H1 (cell line): ENCODE measurements at regions not wholly inside any gene's neighbourhood (a gene's known extent, or its start where the extent isn't known, plus 50 kb on each side); places are given as distances from the start of the nearest gene placed in this dataset.

Experiments
- CTCF ChIA-PET: fragments of 300-600 bp; sonication (Branson Sonifier 250); formaldehyde crosslinking; loops from one replicate; lab custom pipeline; 2021; ENCODE audit not compliant: partially characterized antibody; lab: Charles Lee
- POLR2A ChIA-PET: fragments of 300-600 bp; sonication (Branson Sonifier 250); formaldehyde crosslinking; loops from one replicate; lab custom pipeline; 2021; ENCODE audit warnings: inconsistent platforms; ENCODE audit not compliant: partially characterized antibody; lab: Charles Lee
- DNase-seq, 2 experiments: peaks; one replicate each; pipeline versions ENCODE4 v3.0.0 to v3.0.0-alpha.2; 2010 to 2022; ENCODE audit warnings: low spot score in 2 of 2, low read depth in 1 of 2, mixed read lengths in 1 of 2
- FAIRE-seq: peaks from 2 replicates; lab custom pipeline; 2011; peaks lifted over from hg19 to GRCh38; lab: Jason Lieb, UNC
- H2AFZ ChIP-seq: 2 replicates; pipeline ENCODE4 v1.8.1; 2012; ENCODE audit warnings: low read length, inconsistent platforms
- H2AK5ac ChIP-seq: 2 replicates; pipeline ENCODE4 v1.6.1; 2013; ENCODE audit warnings: low read depth, low read length
- H2BK120ac ChIP-seq: replicated peaks from 2 replicates; pipeline ENCODE3; 2013; ENCODE audit warnings: low read depth, low read length, inconsistent platforms
- H2BK12ac ChIP-seq: 2 replicates; pipeline ENCODE4 v1.6.1; 2013; ENCODE audit warnings: low read depth, low read length
- H2BK15ac ChIP-seq: 2 replicates; pipeline ENCODE4 v1.6.1; 2013; ENCODE audit warnings: low read length
- H2BK20ac ChIP-seq: 2 replicates; pipeline ENCODE4 v1.6.1; 2013; ENCODE audit warnings: low read length
- H2BK5ac ChIP-seq: 2 replicates; pipeline ENCODE4 v1.6.1; 2013; ENCODE audit warnings: low read depth, low read length
- H3K14ac ChIP-seq: 2 replicates; pipeline ENCODE4 v1.6.1; 2013; ENCODE audit warnings: inconsistent platforms; ENCODE audit not compliant: insufficient read length
- H3K18ac ChIP-seq: 2 replicates; pipeline ENCODE4 v1.6.1; 2013; ENCODE audit warnings: low read length; ENCODE audit errors: extremely low read depth
- H3K23ac ChIP-seq: 2 replicates; pipeline ENCODE4 v1.6.1; 2013; ENCODE audit warnings: inconsistent platforms; ENCODE audit not compliant: insufficient read length
- H3K23me2 ChIP-seq: 2 replicates; pipeline ENCODE4 v1.6.1; 2013; ENCODE audit warnings: low read depth, low read length
- H3K27ac ChIP-seq: 2 replicates; pipeline ENCODE4 v1.6.1; 2011; ENCODE audit warnings: low read depth, low read length, inconsistent platforms
- H3K27me3 ChIP-seq, 4 experiments: replicated peaks in 1 of 4; 1 replicate in 1 of 4; 2 replicates in 3 of 4; pipeline versions ENCODE4 v1.6.1 to v1.8.1; 2011 to 2013; ENCODE audit warnings: low read length in 3 of 4, mild to moderate bottlenecking in 3 of 4, inconsistent platforms in 2 of 4, mixed read lengths in 2 of 4, moderate library complexity in 1 of 4; ENCODE audit not compliant: control insufficient read depth in 3 of 4, insufficient read depth in 3 of 4; ENCODE audit errors: extremely low read depth in 1 of 4
- H3K36me3 ChIP-seq, 4 experiments: 2 replicates each; pipeline versions ENCODE4 v1.6.1 to v1.8.1; 2011 to 2013; ENCODE audit warnings: mild to moderate bottlenecking in 4 of 4, low read length in 3 of 4, moderate library complexity in 2 of 4, control low read depth in 1 of 4, inconsistent platforms in 1 of 4; ENCODE audit not compliant: insufficient read depth in 4 of 4, control insufficient read depth in 2 of 4
- H3K4ac ChIP-seq: replicated peaks from 2 replicates; pipeline ENCODE3; 2013; ENCODE audit warnings: low read length, low read depth, mixed read lengths, inconsistent platforms; ENCODE audit not compliant: insufficient read length
- H3K4me1 ChIP-seq, 4 experiments: replicated peaks in 1 of 4; 1 replicate in 1 of 4; 2 replicates in 3 of 4; pipeline versions ENCODE4 v1.6.1 to v1.8.1; 2011 to 2013; ENCODE audit warnings: low read length in 3 of 4, inconsistent platforms in 2 of 4, mixed read lengths in 1 of 4; ENCODE audit not compliant: insufficient read depth in 4 of 4, control insufficient read depth in 3 of 4
- H3K4me2 ChIP-seq, 2 experiments: 2 replicates each; pipeline versions ENCODE4 v1.6.1 to v1.8.1; 2011 to 2013; ENCODE audit warnings: low read depth in 2 of 2, low read length in 2 of 2, control low read depth in 1 of 2, inconsistent platforms in 1 of 2, mild to moderate bottlenecking in 1 of 2; ENCODE audit not compliant: insufficient read depth in 1 of 2
- H3K4me3 ChIP-seq, 4 experiments: fragments of 200-600, 300-600 bp in 1 of 4; sonication (generic), shearing (Covaris generic), sonication (Bioruptor Twin) in 1 of 4; 2 replicates each; pipeline versions ENCODE4 v1.5.1 to v1.8.1; 2011 to 2016; ENCODE audit warnings: low read length in 4 of 4, low read depth in 3 of 4, control low read depth in 2 of 4, inconsistent platforms in 2 of 4, mild to moderate bottlenecking in 2 of 4, mixed read lengths in 1 of 4, moderate library complexity in 1 of 4; ENCODE audit not compliant: insufficient read depth in 2 of 4; ENCODE audit errors: extremely low read depth in 1 of 4
- H3K56ac ChIP-seq: replicated peaks from 2 replicates; pipeline ENCODE3; 2013; ENCODE audit warnings: low read depth, mild to moderate bottlenecking, mixed read lengths, low read length, inconsistent platforms; ENCODE audit not compliant: insufficient read length
- H3K79me1 ChIP-seq: 2 replicates; pipeline ENCODE4 v1.6.1; 2013; ENCODE audit warnings: low read depth, low read length, control low read depth
- H3K79me2 ChIP-seq, 2 experiments: 2 replicates each; pipeline versions ENCODE4 v1.6.1 to v1.8.1; 2012 to 2013; ENCODE audit warnings: low read length in 2 of 2, mild to moderate bottlenecking in 2 of 2, inconsistent platforms in 1 of 2; ENCODE audit not compliant: insufficient read depth in 2 of 2, control insufficient read depth in 1 of 2
- H3K9ac ChIP-seq, 4 experiments: replicated peaks in 1 of 4; 1 replicate in 1 of 4; 2 replicates in 3 of 4; pipeline versions ENCODE4 v1.6.1 to v1.8.1; 2011 to 2013; ENCODE audit warnings: low read depth in 3 of 4, low read length in 3 of 4, control low read depth in 2 of 4, mild to moderate bottlenecking in 2 of 4, moderate library complexity in 2 of 4, inconsistent platforms in 1 of 4; ENCODE audit errors: extremely low read depth in 1 of 4
- H3K9me3 ChIP-seq, 2 experiments: 2 replicates each; pipeline versions ENCODE4 v1.6.1 to v1.8.1; 2012 to 2013; ENCODE audit warnings: mild to moderate bottlenecking in 2 of 2, moderate library complexity in 2 of 2, control low read depth in 1 of 2, inconsistent platforms in 1 of 2, low read depth in 1 of 2, low read length in 1 of 2, mixed read lengths in 1 of 2; ENCODE audit not compliant: insufficient read depth in 2 of 2
- H4K20me1 ChIP-seq, 2 experiments: replicated peaks in 1 of 2; 2 replicates each; pipeline versions ENCODE3 to v1.8.1; 2011 to 2013; ENCODE audit warnings: inconsistent platforms in 2 of 2, low read length in 2 of 2, mild to moderate bottlenecking in 1 of 2; ENCODE audit not compliant: insufficient read depth in 2 of 2, control insufficient read depth in 1 of 2
- H4K5ac ChIP-seq: 2 replicates; pipeline ENCODE4 v1.6.1; 2013; ENCODE audit warnings: low read length, low read depth, mixed read lengths, inconsistent platforms; ENCODE audit not compliant: insufficient read length
- H4K8ac ChIP-seq: 2 replicates; pipeline ENCODE4 v1.8.0; 2013; ENCODE audit warnings: mild to moderate bottlenecking, moderate library complexity, low read length, inconsistent platforms; ENCODE audit not compliant: insufficient read depth; ENCODE audit errors: extremely low read depth
- H4K91ac ChIP-seq: replicated peaks from 2 replicates; pipeline ENCODE3; 2013; ENCODE audit warnings: low read length, mixed read lengths, inconsistent platforms; ENCODE audit not compliant: insufficient read length
- BRCA1 ChIP-seq: IDR thresholded peaks from 2 replicates; pipeline ENCODE4 v1.6.1; 2012; ENCODE audit warnings: low read depth, low read length, improper control_type of control experiment
- CBX8 ChIP-seq: fragments of 300-800, 300-1000 bp; sonication (generic); IDR thresholded peaks from 2 replicates; pipeline ENCODE4 v1.7.1; 2016; ENCODE audit warnings: low read depth, low read length, borderline replicate concordance
- GTF2F1 ChIP-seq: IDR thresholded peaks from 2 replicates; pipeline ENCODE4 v1.6.1; 2012; ENCODE audit warnings: low read depth, low read length, improper control_type of control experiment, borderline replicate concordance
- JUN ChIP-seq: IDR thresholded peaks from 2 replicates; pipeline ENCODE4 v1.6.1; 2011; ENCODE audit warnings: low read depth, mild to moderate bottlenecking, improper control_type of control experiment, low read length
- JUND ChIP-seq: IDR thresholded peaks from 2 replicates; pipeline ENCODE4 v1.6.1; 2011; ENCODE audit warnings: mild to moderate bottlenecking, improper control_type of control experiment, low read length
- PHF8 ChIP-seq: fragments of 200-600 bp; sonication (generic); conservative IDR thresholded peaks from 2 replicates; pipeline ENCODE4 v1.7.1; 2012; ENCODE audit warnings: low read depth, mild to moderate bottlenecking, inconsistent platforms, low read length, moderate library complexity
- POLR2AphosphoS5 ChIP-seq: IDR thresholded peaks from 2 replicates; pipeline ENCODE4 v1.6.1; 2011; ENCODE audit warnings: low read depth, low read length
- SIRT6 ChIP-seq: IDR thresholded peaks from one replicate; pipeline ENCODE4 v1.7.1; 2012; ENCODE audit warnings: low read length, inconsistent platforms
- WGBS, 2 experiments: shearing (Covaris generic) in 1 of 2; methylation state at CpG; one replicate each; pipeline versions ENCODE4 v1.1.6 to v1.1.7; 2013 to 2015; ENCODE audit warnings: low lambda C conversion rate in 2 of 2, mixed read lengths in 2 of 2, inconsistent platforms in 1 of 2, low coverage in 1 of 2, missing lambda C conversion rate in 1 of 2; ENCODE audit not compliant: insufficient replicate concordance in 2 of 2, insufficient coverage in 1 of 2, insufficient read length in 1 of 2; ENCODE audit errors: extremely low coverage in 1 of 2, missing lambda C conversion rate in 1 of 2; 5-methylcytosine and 5-hydroxymethylcytosine counted together

GRCh38 chr22:48740086-48740730 lies 1087.5 kb downstream of the BRD1 start:
- no peak for FAIRE-seq

More at GRCh38 chr22:48740086-48740730, 1087.5 kb downstream of the BRD1 start:
- Histone ChIP-seq H3K23ac (no peak overlapping the region), H2BK5ac (no peak overlapping the region)
- TF ChIP-seq GTF2F1 (no peak), SIRT6 (no peak), POLR2AphosphoS5 (no peak), PHF8 (no peak), JUN (no peak), JUND (no peak), CBX8 (no peak), BRCA1 (no peak)
- TF ChIP-seq, all 59 proteins: peak for 0
- Histone ChIP-seq H2BK120ac (no peak overlapping the region), H3K14ac (no peak overlapping the region), H2BK20ac (no peak overlapping the region), H3K4me2 (no peak overlapping the region), H3K79me2 (no peaks in the 10 kb centered on the region), H3K9ac (no peak overlapping the region), H4K20me1 (peaks cover 0 to 2% of the 10 kb centered on the region in 2 experiments), H2BK15ac (no peak overlapping the region), H2BK12ac (no peak overlapping the region), H3K23me2 (no peaks in the 10 kb centered on the region), H3K27ac (no peak overlapping the region), H2AK5ac (no peak overlapping the region), H3K36me3 (no peaks in the 10 kb centered on the region), H2AFZ (no peak overlapping the region), H3K4me3 (no peak overlapping the region), H3K56ac (no peak overlapping the region), H3K4ac (no peak overlapping the region), H4K91ac (no peak overlapping the region), H3K27me3 (no peaks in the 10 kb centered on the region), H3K9me3 (no peaks in the 10 kb centered on the region), H3K79me1 (no peaks in the 10 kb centered on the region; the same call in 1 of the 2 replicates), H4K8ac (peak overlapping the region; percentile 28; the same call in 1 of the 2 replicates), H4K5ac (no peak overlapping the region), H3K4me1 (no peaks in the 10 kb centered on the region; a peak in 1 of 7 replicates), H3K18ac (no peak overlapping the region)
- WGBS, 2 experiments: 90% methylated on average over 18 of the region's 21 CpGs; no CpG with 5 or more reads in 1 of the 2 experiments
- ChIA-PET POLR2A (no interaction called here), CTCF (interaction anchor here (0.6 to 2.6 kb wide), 3 partner anchors 22 to 43 kb away, joined by 3 to 10 read pairs (median 3); no protein-coding TSS in a partner anchor)
- peak in 1 of 2 experiments; percentile 33 for DNase-seq
